ENCODE measurements at regions not wholly inside any gene's neighbourhood (a gene's known extent, or its start where the extent isn't known, plus 50 kb on each side); places are given as distances from the start of the nearest gene placed in this dataset.
A peak's percentile ranks its signal among the peaks of the same experiment; 100 is the strongest.
"Not testable (repeated sequence)": the region's sequence is repeated elsewhere in the genome, so short reads cannot be mapped to it uniquely, and the experiment has no call there.

- Histone ChIP-seq H3K9ac (ENCODE audit: low read length in 3 of 3) (no peak overlapping the region), H3K4me1 (ENCODE audit: control insufficient read depth in 2 of 3, insufficient read depth in 2 of 3, low read depth in 1 of 3, low read length in 3 of 3) (no peaks in the 10 kb centered on the region), H3K9me3 (ENCODE audit: control insufficient read depth in 2 of 3, insufficient read depth in 1 of 3, low read length in 3 of 3) (no peaks in the 10 kb centered on the region), H3K27me3 (ENCODE audit: control insufficient read depth, insufficient read depth, low read length) (no peaks in the 10 kb centered on the region), H3K36me3 (ENCODE audit: control insufficient read depth in 2 of 3, insufficient read depth in 3 of 3, low read length in 3 of 3) (no peaks in the 10 kb centered on the region), H3K27ac (ENCODE audit: low read depth in 2 of 2, low read length in 2 of 2) (no peak overlapping the region), H3K4me3 (ENCODE audit: low read length in 3 of 3) (no peak overlapping the region)
- intact Hi-C loops (cut with DNase I): no loop called here
- no peak for FAIRE-seq
- peak in 1 of 5 donors; percentile 17 for DNase-seq
- TF ChIP-seq, protein P1, sequence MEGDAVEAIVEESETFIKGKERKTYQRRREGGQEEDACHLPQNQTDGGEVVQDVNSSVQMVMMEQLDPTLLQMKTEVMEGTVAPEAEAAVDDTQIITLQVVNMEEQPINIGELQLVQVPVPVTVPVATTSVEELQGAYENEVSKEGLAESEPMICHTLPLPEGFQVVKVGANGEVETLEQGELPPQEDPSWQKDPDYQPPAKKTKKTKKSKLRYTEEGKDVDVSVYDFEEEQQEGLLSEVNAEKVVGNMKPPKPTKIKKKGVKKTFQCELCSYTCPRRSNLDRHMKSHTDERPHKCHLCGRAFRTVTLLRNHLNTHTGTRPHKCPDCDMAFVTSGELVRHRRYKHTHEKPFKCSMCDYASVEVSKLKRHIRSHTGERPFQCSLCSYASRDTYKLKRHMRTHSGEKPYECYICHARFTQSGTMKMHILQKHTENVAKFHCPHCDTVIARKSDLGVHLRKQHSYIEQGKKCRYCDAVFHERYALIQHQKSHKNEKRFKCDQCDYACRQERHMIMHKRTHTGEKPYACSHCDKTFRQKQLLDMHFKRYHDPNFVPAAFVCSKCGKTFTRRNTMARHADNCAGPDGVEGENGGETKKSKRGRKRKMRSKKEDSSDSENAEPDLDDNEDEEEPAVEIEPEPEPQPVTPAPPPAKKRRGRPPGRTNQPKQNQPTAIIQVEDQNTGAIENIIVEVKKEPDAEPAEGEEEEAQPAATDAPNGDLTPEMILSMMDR (IDR thresholded peaks at IDR 0.05; ENCODE audit: borderline replicate concordance, extremely low read depth, insufficient read depth): no peak
Observed at GRCh38 chr1:55867304-55867843, 652.2 kb upstream of the USP24 start.

DNA sequence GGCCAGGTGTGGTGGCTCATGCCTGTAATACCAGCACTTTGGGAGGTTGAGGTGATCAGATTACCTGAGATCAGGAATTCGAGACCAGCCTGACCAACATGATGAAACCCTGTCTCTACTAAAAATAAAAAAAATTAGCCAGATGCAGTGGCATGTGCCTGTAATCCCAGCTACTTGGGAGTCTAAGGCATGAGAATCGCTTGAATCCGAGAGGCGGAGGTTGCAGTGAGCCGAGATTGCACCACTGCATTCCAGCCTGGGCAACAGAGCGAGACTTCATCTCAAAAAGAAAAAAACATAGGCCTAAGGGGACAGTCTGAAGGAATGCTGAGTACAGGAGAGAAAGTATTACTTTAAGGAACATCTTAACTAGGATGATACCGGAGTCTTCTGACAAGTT is 650.6 kb upstream of the USP24 start:
- intact Hi-C loops (cut with DNase I); FAIRE-seq: not testable (repeated sequence)

GRCh38 chr1:55864251-55864650 is 649.1 kb upstream of the USP24 start:
- Histone ChIP-seq H3K36me3 (ENCODE audit: control insufficient read depth in 2 of 3, insufficient read depth in 3 of 3, low read length in 3 of 3) (no peaks in the 10 kb centered on the region), H3K4me1 (ENCODE audit: control insufficient read depth in 2 of 3, insufficient read depth in 2 of 3, low read depth in 1 of 3, low read length in 3 of 3) (no peaks in the 10 kb centered on the region), H3K27ac (ENCODE audit: low read depth in 2 of 2, low read length in 2 of 2) (no peak overlapping the region), H3K9me3 (ENCODE audit: control insufficient read depth in 2 of 3, insufficient read depth in 1 of 3, low read length in 3 of 3) (no peaks in the 10 kb centered on the region), H3K27me3 (ENCODE audit: control insufficient read depth, insufficient read depth, low read length) (no peaks in the 10 kb centered on the region), H3K4me3 (ENCODE audit: low read length in 3 of 3) (no peak overlapping the region), H3K9ac (ENCODE audit: low read length in 3 of 3) (no peak overlapping the region)
- TF ChIP-seq, protein P1 (IDR thresholded peaks at IDR 0.05; ENCODE audit: borderline replicate concordance, extremely low read depth, insufficient read depth): no peak
- intact Hi-C loops (cut with DNase I): no loop called here
- FAIRE-seq: no peak
- no peak for DNase-seq

More for the DNA sequence above, 650.6 kb upstream of the USP24 start:
- not testable (repeated sequence) for H3K9ac ChIP-seq (ENCODE audit: low read length in 3 of 3); H3K27ac ChIP-seq (ENCODE audit: low read depth in 2 of 2, low read length in 2 of 2); H3K4me3 ChIP-seq (ENCODE audit: low read length in 3 of 3); H3K27me3 ChIP-seq (ENCODE audit: control insufficient read depth, insufficient read depth, low read length); H3K36me3 ChIP-seq (ENCODE audit: control insufficient read depth in 2 of 3, insufficient read depth in 3 of 3, low read length in 3 of 3); H3K4me1 ChIP-seq (ENCODE audit: control insufficient read depth in 2 of 3, insufficient read depth in 2 of 3, low read depth in 1 of 3, low read length in 3 of 3); H3K9me3 ChIP-seq (ENCODE audit: control insufficient read depth in 2 of 3, insufficient read depth in 1 of 3, low read length in 3 of 3)
- peak in 3 of 5 donors; percentile 18 to 32 (median 23) for DNase-seq

GRCh38 chr1:55861676-55862340 is 646.6 kb upstream of the USP24 start:
- Histone ChIP-seq H3K4me3 (ENCODE audit: low read length in 3 of 3) (no peak overlapping the region), H3K9ac (ENCODE audit: low read length in 3 of 3) (no peak overlapping the region), H3K9me3 (ENCODE audit: control insufficient read depth in 2 of 3, insufficient read depth in 1 of 3, low read length in 3 of 3) (no peaks in the 10 kb centered on the region), H3K27ac (ENCODE audit: low read depth in 2 of 2, low read length in 2 of 2) (no peak overlapping the region), H3K4me1 (ENCODE audit: control insufficient read depth in 2 of 3, insufficient read depth in 2 of 3, low read depth in 1 of 3, low read length in 3 of 3) (no peaks in the 10 kb centered on the region), H3K27me3 (ENCODE audit: control insufficient read depth, insufficient read depth, low read length) (no peaks in the 10 kb centered on the region), H3K36me3 (ENCODE audit: control insufficient read depth in 2 of 3, insufficient read depth in 3 of 3, low read length in 3 of 3) (no peaks in the 10 kb centered on the region)
- DNase-seq (no peak), FAIRE-seq (no peak)
- intact Hi-C loops (cut with DNase I): no loop called here
- TF ChIP-seq, protein P1 (IDR thresholded peaks at IDR 0.05; ENCODE audit: borderline replicate concordance, extremely low read depth, insufficient read depth): no peak

All from kidney (tissue), 13 donors.